ENCODE measurements at regions not wholly inside any gene's neighbourhood (a gene's known extent, or its start where the extent isn't known, plus 50 kb on each side); places are given as distances from the start of the nearest gene placed in this dataset.
"Not testable (repeated sequence)": the region's sequence is repeated elsewhere in the genome, so short reads cannot be mapped to it uniquely, and the experiment has no call there.

DNA sequence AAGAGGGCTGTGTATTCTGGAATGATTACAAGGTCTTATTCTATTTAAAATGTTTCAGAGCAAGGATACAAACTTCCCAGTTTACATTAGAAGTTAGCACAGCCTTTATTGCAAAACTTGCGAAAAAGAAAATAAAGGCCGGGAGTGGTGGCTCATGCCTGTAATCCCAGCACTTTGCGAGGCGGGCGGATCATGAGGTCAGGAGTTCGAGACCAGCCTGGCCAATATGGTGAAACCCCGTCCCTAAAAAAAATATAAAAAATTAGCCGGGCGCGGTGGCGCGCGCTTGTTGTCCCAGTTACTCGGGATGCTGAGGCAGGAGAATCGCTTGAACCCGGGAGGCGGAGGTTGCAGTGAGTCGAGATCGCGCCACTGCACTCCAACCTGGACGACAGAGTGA, 87.1 kb downstream of the TRIM27 start:
- TF ChIP-seq POLR2AphosphoS5 (IDR thresholded peaks at IDR 0.05; ENCODE audit: insufficient read depth in 1 of 2, low read depth in 1 of 2): not testable (repeated sequence)
- TF ChIP-seq, protein P1, sequence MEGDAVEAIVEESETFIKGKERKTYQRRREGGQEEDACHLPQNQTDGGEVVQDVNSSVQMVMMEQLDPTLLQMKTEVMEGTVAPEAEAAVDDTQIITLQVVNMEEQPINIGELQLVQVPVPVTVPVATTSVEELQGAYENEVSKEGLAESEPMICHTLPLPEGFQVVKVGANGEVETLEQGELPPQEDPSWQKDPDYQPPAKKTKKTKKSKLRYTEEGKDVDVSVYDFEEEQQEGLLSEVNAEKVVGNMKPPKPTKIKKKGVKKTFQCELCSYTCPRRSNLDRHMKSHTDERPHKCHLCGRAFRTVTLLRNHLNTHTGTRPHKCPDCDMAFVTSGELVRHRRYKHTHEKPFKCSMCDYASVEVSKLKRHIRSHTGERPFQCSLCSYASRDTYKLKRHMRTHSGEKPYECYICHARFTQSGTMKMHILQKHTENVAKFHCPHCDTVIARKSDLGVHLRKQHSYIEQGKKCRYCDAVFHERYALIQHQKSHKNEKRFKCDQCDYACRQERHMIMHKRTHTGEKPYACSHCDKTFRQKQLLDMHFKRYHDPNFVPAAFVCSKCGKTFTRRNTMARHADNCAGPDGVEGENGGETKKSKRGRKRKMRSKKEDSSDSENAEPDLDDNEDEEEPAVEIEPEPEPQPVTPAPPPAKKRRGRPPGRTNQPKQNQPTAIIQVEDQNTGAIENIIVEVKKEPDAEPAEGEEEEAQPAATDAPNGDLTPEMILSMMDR (IDR thresholded peaks at IDR 0.05): not testable (repeated sequence)
